Coronary artery (tissue), 2 donors: ENCODE measurements at regions not wholly inside any gene's neighbourhood (a gene's known extent, or its start where the extent isn't known, plus 50 kb on each side); places are given as distances from the start of the nearest gene placed in this dataset.
"Not testable (repeated sequence)": the region's sequence is repeated elsewhere in the genome, so short reads cannot be mapped to it uniquely, and the experiment has no call there.

Source experiments
- DNase-seq: peaks from one replicate; pipeline ENCODE4 v3.0.0-alpha.2; 2017; ENCODE audit warnings: low spot score
- H3K27ac ChIP-seq, 2 donors: fragments of 200-600 bp; sonication (generic); one replicate each; pipeline ENCODE4 v1.5.1; 2016 to 2019
- H3K4me3 ChIP-seq: fragments of 200-600 bp; sonication (generic); 2 replicates; pipeline ENCODE4 v1.5.1; 2016; ENCODE audit warnings: mild to moderate bottlenecking, moderate library complexity
- TF ChIP-seq, protein P1 (sequence below): fragments of 200-600 bp; sonication (generic); IDR thresholded peaks from one replicate; pipeline ENCODE4 v1.5.1; 2019; ENCODE audit warnings: antibody characterized with exemption

DNA sequence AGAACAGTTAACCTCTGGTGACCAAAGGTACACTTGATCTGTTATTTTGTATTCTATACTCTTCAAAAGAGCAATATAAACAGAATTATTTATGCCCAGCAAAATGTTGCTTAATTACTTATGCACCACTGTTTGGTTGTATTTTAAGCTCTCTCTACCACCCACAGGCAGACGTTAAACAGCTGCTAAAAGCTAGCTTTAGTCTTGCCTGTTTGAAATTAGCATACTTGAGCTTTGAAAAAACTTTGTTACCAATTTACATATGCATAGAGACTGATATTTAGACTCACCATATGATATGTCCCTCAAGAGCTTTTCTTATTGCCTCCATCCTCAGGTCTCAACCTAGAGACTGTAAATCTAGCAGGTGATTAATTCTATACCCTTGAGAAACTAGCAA, 426.9 kb downstream of the NR4A2 start:
- Histone ChIP-seq H3K4me3 (no peak overlapping the region), H3K27ac (no peak overlapping the region)
- no peak for DNase-seq
- TF ChIP-seq, protein P1, sequence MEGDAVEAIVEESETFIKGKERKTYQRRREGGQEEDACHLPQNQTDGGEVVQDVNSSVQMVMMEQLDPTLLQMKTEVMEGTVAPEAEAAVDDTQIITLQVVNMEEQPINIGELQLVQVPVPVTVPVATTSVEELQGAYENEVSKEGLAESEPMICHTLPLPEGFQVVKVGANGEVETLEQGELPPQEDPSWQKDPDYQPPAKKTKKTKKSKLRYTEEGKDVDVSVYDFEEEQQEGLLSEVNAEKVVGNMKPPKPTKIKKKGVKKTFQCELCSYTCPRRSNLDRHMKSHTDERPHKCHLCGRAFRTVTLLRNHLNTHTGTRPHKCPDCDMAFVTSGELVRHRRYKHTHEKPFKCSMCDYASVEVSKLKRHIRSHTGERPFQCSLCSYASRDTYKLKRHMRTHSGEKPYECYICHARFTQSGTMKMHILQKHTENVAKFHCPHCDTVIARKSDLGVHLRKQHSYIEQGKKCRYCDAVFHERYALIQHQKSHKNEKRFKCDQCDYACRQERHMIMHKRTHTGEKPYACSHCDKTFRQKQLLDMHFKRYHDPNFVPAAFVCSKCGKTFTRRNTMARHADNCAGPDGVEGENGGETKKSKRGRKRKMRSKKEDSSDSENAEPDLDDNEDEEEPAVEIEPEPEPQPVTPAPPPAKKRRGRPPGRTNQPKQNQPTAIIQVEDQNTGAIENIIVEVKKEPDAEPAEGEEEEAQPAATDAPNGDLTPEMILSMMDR, result no peak

DNA sequence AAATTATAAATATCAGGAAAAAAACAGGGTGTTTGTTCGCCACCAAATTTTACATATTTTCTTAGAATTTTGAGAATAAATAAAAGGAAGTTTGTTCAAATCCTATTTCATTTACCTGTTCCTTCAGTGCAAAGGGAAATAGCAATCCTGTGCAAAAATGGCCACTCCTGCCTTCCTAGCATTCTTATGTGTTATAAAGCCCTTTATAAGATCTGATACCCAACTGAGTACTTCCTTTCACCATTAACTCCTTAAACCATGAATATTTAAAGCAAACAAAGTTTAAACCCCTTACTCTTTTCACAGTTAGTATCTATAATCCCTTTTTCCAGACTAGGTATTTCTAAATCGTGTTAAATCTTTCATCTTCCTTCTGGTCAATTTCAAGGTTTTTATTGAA, 427.8 kb downstream of the NR4A2 start:
- no peak for DNase-seq
- no peak overlapping the region for H3K27ac ChIP-seq
- no peak overlapping the region for H3K4me3 ChIP-seq
- TF ChIP-seq, protein P1, result no peak

DNA sequence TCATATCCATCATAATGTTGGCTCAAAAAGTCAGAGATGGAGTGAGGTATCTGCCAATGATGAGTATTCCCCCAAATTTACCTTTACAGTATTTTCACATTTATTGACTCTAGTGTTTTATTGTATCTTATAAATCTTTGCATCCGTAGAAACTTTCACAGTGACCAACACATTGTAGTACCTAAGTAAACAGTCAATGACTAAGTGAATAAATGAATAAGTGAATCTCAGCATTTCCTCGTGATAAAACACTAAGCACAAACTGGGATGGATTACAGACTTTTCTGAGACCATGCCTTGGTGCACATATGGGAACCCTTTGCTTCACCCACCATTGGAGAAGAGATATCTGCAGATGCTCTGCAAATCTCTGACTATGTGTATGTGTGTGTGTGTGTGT, 429.9 kb downstream of the NR4A2 start:
- DNase-seq, result no peak

DNA sequence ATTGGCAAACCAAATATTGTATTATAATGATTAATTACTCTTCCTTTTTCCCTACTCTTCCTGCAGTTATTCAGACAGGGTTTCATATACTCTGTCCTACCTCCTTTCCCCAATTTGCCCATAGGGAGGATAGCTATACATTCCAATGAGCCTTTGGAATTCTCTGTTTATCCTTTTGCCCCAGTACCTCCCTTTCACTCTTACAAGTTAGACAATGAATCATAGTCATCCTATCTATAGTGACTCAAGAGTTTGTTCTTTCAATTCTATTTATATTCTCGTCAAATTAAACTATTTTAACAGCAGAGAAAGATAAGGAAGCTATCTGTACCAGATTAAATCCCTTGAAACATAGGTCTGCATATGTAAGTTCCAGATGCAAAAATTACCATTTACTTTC, 437.5 kb downstream of the NR4A2 start:
- TF ChIP-seq, protein P1, result no peak
- Histone ChIP-seq H3K27ac (no peak overlapping the region), H3K4me3 (no peak overlapping the region)
- no peak for DNase-seq

More for the DNA sequence above, 429.9 kb downstream of the NR4A2 start:
- H3K27ac ChIP-seq, result no peak overlapping the region
- no peak overlapping the region for H3K4me3 ChIP-seq
- TF ChIP-seq, protein P1, result no peak

DNA sequence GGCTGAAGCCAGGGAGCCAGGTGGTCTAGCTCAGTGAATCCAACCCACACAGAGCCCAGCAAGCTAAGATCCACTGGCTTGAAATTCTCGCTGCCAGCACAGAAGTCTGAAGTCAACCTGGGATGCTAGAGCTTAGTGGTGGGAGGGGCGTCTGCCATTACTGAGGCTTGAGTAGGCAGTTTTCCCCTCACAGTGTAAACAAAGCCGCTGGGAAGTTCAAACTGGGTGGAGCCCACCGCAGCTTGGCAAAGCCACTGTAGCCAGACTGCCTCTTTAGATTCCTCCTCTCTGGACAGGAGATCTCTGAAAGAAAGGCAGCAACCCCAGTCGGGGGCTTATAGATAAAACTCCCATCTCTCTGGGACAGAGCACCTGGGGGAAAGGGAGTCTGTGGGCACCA, 452.1 kb downstream of the NR4A2 start:
- not testable (repeated sequence) for DNase-seq, H3K27ac ChIP-seq, H3K4me3 ChIP-seq

DNA sequence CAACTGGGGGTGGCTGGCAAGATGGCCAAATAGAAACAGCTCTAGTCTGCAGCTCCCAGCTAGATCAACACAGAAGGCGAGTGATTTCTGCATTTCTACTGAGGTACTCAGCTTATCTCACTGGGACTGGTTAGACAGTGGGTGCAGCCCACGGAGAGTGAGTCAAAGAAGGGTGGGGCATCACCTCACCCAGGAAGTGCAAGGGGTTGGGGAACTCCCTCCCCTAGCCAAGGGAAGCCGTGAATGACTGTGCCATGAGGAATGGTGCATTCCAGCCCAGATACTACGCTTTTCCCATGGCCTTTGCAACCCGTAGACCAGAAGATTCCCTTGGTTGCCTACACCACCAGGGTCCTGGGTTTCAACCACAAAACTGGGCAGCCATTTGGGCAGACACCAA, 452.6 kb downstream of the NR4A2 start:
- H3K4me3 ChIP-seq, DNase-seq, H3K27ac ChIP-seq: not testable (repeated sequence)

DNA sequence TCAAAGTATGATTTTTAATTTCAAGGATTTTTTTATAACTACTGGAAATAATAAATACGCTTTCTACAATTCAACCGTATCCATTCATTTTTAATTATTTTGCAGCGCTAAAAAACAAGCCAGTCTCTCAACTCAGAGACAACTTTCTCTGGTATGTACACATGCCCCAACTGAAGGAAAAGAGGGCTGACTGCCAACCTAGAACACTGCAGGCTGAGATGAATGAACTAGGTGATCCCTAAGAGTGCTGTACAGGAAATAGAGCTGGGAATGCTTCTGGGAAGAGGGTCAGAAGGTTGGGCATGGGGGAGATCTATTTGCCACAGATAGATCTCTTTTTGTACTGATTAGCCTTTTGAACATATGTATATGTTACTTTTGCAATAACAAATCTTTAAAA, 460.1 kb downstream of the NR4A2 start:
- no peak for DNase-seq
- H3K27ac ChIP-seq, result no peak overlapping the region
- TF ChIP-seq, protein P1, result no peak
- H3K4me3 ChIP-seq, result no peak overlapping the region

DNA sequence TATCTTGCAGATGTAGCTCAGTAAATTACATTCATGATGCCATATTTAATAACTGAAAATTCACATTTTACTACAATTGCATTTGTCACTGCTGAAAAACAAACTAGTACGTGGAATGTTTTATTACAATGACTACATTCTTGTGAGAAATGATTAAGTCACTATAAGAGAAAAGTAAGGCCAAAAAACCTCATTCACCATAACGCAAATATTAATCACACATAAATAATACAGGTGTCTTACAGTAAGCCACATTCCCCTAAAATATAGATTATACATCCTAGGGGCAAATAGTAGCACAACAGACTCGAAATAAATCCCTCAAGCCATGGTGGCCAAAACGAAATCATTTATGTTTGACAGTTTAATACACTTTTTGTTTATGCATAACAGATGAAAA, 460.6 kb downstream of the NR4A2 start:
- H3K27ac ChIP-seq, result no peak overlapping the region
- no peak overlapping the region for H3K4me3 ChIP-seq
- TF ChIP-seq, protein P1, result no peak
- no peak for DNase-seq
